Fibroblast of lung (primary cell): ENCODE measurements at regions not wholly inside any gene's neighbourhood (a gene's known extent, or its start where the extent isn't known, plus 50 kb on each side); places are given as distances from the start of the nearest gene placed in this dataset.

ENCODE experiments used
- DNase-seq, 2 donors: peaks; one replicate each; pipeline versions ENCODE4 v3.0.0 to v3.0.0-alpha.2; 2010; ENCODE audit warnings: low read depth in 2 of 2
- H2AFZ ChIP-seq: 2 replicates; pipeline ENCODE4 v1.5.1; 2012; ENCODE audit warnings: low read length, control low read depth, inconsistent platforms
- H3K27ac ChIP-seq: 2 replicates; pipeline ENCODE4 v1.5.1; 2011; ENCODE audit warnings: low read length, control low read depth; ENCODE audit not compliant: insufficient read depth
- H3K27me3 ChIP-seq: 2 replicates; pipeline ENCODE4 v1.5.1; 2011; ENCODE audit warnings: mild to moderate bottlenecking, low read length; ENCODE audit not compliant: control insufficient read depth, insufficient read depth
- H3K36me3 ChIP-seq: 2 replicates; pipeline ENCODE4 v1.5.1; 2011; ENCODE audit warnings: low read length; ENCODE audit not compliant: control insufficient read depth, insufficient read depth
- H3K4me1 ChIP-seq: 2 replicates; pipeline ENCODE4 v1.5.1; 2011; ENCODE audit warnings: low read length; ENCODE audit not compliant: control insufficient read depth, insufficient read depth; ENCODE audit errors: extremely low read depth
- H3K4me2 ChIP-seq: 2 replicates; pipeline ENCODE4 v1.5.1; 2011; ENCODE audit warnings: low read length, control low read depth; ENCODE audit not compliant: insufficient read depth; ENCODE audit errors: extremely low read depth
- H3K4me3 ChIP-seq, 4 experiments: fragments of 200-600 bp in 1 of 4; sonication (generic) in 1 of 4; replicated peaks in 1 of 4; 2 replicates each; pipeline ENCODE4 v1.5.1; 2011 to 2016; ENCODE audit warnings: low read length in 4 of 4, low read depth in 3 of 4, mild to moderate bottlenecking in 3 of 4, control low read depth in 2 of 4, inconsistent platforms in 1 of 4, mixed read lengths in 1 of 4; ENCODE audit not compliant: insufficient read depth in 1 of 4; ENCODE audit errors: control extremely low read depth in 1 of 4
- H3K79me2 ChIP-seq: 2 replicates; pipeline ENCODE4 v1.5.1; 2012; ENCODE audit warnings: mild to moderate bottlenecking, low read length, inconsistent platforms; ENCODE audit not compliant: control insufficient read depth, insufficient read depth
- H3K9ac ChIP-seq: 2 replicates; pipeline ENCODE4 v1.5.1; 2011; ENCODE audit warnings: mild to moderate bottlenecking, low read length, control low read depth; ENCODE audit not compliant: insufficient read depth
- H3K9me3 ChIP-seq: 2 replicates; pipeline ENCODE4 v1.5.1; 2012; ENCODE audit warnings: low read depth, low read length; ENCODE audit not compliant: control insufficient read depth, insufficient read depth
- H4K20me1 ChIP-seq: 2 replicates; pipeline ENCODE4 v1.5.1; 2011; ENCODE audit warnings: low read length; ENCODE audit not compliant: control insufficient read depth, insufficient read depth; ENCODE audit errors: extremely low read depth
- CTCF ChIP-seq, 2 donors: IDR thresholded peaks in 1 of 2; conservative IDR thresholded peaks in 1 of 2; 1 replicate in 1 of 2; 2 replicates in 1 of 2; pipeline ENCODE4 v1.5.1; 2011 to 2012; ENCODE audit warnings: low read length in 2 of 2, control low read depth in 1 of 2, inconsistent platforms in 1 of 2, low read depth in 1 of 2, mild to moderate bottlenecking in 1 of 2
- EZH2 ChIP-seq: IDR thresholded peaks from 2 replicates; pipeline ENCODE4 v1.5.1; 2012; ENCODE audit warnings: low read length, control low read depth, mild to moderate bottlenecking; ENCODE audit errors: missing control alignments

DNA sequence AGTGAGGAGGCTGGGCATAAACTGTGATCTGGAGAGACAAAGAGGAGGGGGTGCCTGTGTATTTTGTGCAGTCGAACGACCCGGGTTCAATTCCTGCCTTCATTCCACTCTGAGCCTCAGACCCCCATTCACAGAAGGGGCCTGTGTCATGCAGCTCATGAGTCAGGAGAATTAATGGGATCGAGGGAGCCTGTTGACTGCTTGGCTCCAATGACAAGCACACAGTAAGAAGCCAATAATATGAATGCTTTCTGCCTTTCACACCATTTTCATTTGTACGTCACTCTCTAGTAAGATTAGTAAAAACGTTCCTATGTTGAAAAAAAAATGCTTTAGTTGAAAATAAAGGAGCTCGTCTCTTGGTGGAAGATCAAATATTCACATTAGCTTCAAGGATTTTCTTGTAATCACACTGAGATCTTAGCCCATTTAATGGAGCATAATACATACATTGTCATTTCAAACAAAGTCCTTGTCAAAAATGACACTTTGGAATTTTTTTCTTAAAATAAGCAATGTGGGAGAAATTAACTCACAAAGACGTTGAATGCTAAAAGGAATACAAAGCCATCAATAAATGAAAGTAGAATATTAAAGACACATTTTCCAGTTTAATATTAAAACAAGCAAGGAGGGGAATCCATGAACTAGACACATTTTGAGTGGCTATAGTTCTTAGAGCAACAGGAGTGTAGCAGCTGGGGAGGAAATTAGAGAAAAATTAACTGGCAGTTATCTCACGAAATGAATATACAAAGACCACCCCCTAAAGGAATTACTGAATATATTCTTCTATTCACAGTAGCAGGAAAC lies 246.7 kb upstream of the AFDN start:
- H3K27ac ChIP-seq, result no peak overlapping the region
- no peak for DNase-seq
- H3K36me3 ChIP-seq, result no peaks in the 10 kb centered on the region
- TF ChIP-seq CTCF (conservative IDR thresholded peaks at IDR 0.05 in 1 of 2, IDR thresholded peaks at IDR 0.05 in 1 of 2; ENCODE audit: low read depth in 1 of 2, low read length in 2 of 2) (no peak), EZH2 (no peak)
- no peaks in the 10 kb centered on the region for H3K4me1 ChIP-seq
- no peaks in the 10 kb centered on the region for H3K9me3 ChIP-seq
- no peaks in the 10 kb centered on the region for H4K20me1 ChIP-seq
- no peak overlapping the region for H2AFZ ChIP-seq
- H3K9ac ChIP-seq, result no peak overlapping the region
- no peak overlapping the region for H3K4me3 ChIP-seq
- H3K27me3 ChIP-seq, result no peaks in the 10 kb centered on the region
- no peaks in the 10 kb centered on the region for H3K79me2 ChIP-seq
- no peak overlapping the region for H3K4me2 ChIP-seq

DNA sequence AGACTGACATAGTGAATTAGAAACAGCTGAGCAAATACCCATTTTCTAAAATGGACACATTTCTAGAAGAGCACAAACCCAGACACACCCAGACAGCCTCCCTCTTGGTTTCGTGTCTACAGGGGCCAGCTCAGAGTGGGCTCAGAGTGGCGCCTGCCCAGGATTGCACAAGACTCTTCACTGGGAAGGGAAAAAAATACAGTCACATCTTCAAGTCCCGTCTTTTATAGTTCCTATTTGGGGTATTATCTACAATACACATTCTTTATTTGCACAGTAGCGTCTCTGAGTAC lies 246.1 kb upstream of the AFDN start:
- no peaks in the 10 kb centered on the region for H3K79me2 ChIP-seq
- H4K20me1 ChIP-seq, result no peaks in the 10 kb centered on the region
- no peak overlapping the region for H3K4me3 ChIP-seq
- H3K27me3 ChIP-seq, result no peaks in the 10 kb centered on the region
- DNase-seq, result no peak
- H2AFZ ChIP-seq, result no peak overlapping the region
- H3K36me3 ChIP-seq, result no peaks in the 10 kb centered on the region
- no peak overlapping the region for H3K4me2 ChIP-seq
- TF ChIP-seq EZH2 (no peak), CTCF (conservative IDR thresholded peaks at IDR 0.05 in 1 of 2, IDR thresholded peaks at IDR 0.05 in 1 of 2; ENCODE audit: low read depth in 1 of 2, low read length in 2 of 2) (no peak)
- no peak overlapping the region for H3K9ac ChIP-seq
- H3K9me3 ChIP-seq, result no peaks in the 10 kb centered on the region
- H3K4me1 ChIP-seq, result no peaks in the 10 kb centered on the region
- H3K27ac ChIP-seq, result no peak overlapping the region

- no peak overlapping the region for H2AFZ ChIP-seq
- no peak overlapping the region for H3K27ac ChIP-seq
- no peaks in the 10 kb centered on the region for H3K79me2 ChIP-seq
- no peak overlapping the region for H3K4me2 ChIP-seq
- H3K4me1 ChIP-seq, result no peaks in the 10 kb centered on the region
- no peak for TF ChIP-seq CTCF (conservative IDR thresholded peaks at IDR 0.05 in 1 of 2, IDR thresholded peaks at IDR 0.05 in 1 of 2; ENCODE audit: low read depth in 1 of 2, low read length in 2 of 2)
- no peak for TF ChIP-seq EZH2
- no peak overlapping the region for H3K9ac ChIP-seq
- no peaks in the 10 kb centered on the region for H3K36me3 ChIP-seq
- no peak overlapping the region for H3K4me3 ChIP-seq
- no peaks in the 10 kb centered on the region for H4K20me1 ChIP-seq
- no peak for DNase-seq
- H3K9me3 ChIP-seq, result no peaks in the 10 kb centered on the region
- H3K27me3 ChIP-seq, result no peaks in the 10 kb centered on the region
These were observed 245.1 kb upstream of the AFDN start for GRCh38 chr6:167581637-167582036.
